HG03378 (cell line): ENCODE measurements at regions not wholly inside any gene's neighbourhood (a gene's known extent, or its start where the extent isn't known, plus 50 kb on each side); places are given as distances from the start of the nearest gene placed in this dataset.

Experiments used
- ATAC-seq: cut with Tn5 transposase; IDR thresholded peaks from one replicate; pipeline ENCODE4 v1.9.1; 2021; ENCODE audit warnings: mild to moderate bottlenecking, moderate library complexity; ENCODE audit not compliant: unreplicated experiment

DNA sequence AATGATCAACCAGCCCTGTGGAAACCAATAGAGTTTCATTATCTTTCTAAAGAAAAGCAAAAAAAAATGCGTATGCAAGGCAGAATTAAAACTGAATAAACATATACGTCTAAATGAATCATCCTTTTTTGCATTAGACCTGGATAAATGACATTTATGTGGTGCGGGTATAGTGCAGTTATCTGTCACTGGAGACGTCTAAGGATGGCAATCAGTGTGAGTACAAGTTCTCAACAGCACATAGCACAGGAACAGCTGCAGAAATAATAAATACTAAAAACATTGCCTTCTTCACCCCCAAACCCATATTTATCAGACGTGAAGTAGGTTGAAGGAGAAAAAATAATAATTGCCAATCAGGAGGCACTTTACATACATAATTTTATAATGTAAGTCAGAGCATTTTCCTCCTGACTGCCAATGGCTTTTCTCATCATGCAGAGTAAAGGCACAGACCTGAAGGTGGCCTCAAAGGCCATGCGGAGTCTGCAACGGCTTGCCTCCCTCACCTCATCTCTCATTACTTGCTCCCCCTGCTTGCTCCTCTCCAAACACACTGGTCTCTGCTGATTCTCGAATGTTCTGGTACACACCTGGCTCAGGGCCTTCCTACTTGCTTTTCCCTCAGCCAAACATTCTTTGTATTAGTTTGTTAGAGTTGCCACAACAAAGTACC, 574.7 kb upstream of the PLXNA2 start:
- ATAC-seq, result no peak

DNA sequence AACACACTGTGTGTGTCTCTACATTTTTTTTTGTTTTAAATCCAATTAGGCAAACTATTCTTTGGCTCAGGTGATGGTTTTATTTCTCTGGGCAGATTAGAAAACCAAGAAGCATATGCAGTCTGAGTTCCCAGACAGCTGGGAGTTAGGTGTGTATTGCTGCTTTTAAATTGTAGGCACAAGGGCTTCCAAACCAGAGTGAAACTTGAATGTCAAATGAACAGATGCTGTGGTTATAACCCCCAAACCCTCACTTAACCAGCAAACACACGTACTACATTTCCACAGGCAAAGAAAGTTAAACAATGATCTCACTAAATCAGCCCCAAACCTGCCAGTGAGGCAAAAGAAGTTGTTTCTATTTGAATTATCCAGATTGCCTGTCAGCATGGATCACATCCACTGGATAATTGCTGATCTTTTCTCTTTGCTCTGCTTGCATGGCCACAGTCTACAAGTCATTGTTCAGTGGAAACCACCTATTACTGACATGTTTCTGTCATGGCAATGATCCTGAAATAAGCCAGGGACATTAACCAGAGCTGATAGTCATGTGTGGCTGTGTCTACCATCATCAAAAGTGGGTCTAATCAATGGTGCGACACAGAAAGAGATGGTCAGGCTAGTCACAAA, 576.5 kb upstream of the PLXNA2 start:
- ATAC-seq, result no peak

DNA sequence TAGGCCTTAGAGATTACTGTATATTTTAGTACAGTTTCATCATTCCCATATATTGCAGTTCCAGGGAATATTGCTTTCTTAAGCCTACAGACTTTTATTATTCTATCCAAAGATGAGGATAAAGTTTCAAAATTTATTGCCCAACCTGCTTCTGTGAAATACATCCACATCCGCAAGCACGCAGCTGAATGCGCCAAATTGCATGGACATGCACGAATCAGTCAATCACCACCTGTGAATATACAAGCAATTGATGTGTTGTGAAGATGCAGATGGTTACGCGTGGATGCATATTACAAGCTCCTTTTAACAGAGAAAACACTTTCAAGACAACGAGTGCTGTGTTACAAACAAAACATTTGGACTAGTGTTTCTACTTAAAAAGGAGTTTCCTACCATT, 577.8 kb upstream of the PLXNA2 start:
- no peak for ATAC-seq

DNA sequence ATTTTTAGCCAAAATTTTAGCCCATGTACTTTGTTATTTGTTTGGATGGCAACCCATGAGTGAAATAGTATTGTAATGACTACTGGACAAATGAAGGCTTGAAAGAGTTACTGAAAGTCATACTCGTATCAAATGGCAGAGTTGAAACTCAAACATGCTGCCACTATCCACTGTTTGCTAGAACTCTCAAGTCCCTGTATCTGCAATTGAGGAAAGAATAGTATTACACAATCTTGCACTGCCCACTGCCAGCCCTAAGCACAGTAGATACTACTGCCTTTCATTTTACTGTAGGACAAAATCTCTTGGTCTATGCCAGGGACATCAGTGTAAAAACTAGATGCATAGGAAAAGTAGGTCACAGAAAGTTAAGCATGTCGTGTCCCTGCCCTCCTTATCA, 581.1 kb upstream of the PLXNA2 start:
- ATAC-seq, result no peak

DNA sequence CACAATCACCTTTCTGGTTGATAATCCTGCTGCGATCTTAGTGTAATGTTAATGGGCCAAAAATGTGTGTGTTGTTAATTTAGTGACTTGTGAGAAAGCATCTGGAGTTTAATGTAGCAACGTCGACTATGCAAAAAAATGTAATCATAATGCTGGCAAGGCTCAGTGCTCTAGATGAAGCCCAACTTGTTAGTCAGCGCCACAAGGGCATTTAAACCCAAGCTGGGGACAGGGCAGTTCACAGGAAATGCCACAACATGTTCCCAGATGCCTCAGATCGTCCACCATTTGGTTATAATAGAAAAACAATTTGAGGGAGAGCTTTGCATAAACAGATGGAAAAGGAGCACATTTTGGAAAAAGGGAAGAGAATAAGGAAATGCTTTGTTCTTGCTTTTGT, 585.4 kb upstream of the PLXNA2 start:
- no peak for ATAC-seq

DNA sequence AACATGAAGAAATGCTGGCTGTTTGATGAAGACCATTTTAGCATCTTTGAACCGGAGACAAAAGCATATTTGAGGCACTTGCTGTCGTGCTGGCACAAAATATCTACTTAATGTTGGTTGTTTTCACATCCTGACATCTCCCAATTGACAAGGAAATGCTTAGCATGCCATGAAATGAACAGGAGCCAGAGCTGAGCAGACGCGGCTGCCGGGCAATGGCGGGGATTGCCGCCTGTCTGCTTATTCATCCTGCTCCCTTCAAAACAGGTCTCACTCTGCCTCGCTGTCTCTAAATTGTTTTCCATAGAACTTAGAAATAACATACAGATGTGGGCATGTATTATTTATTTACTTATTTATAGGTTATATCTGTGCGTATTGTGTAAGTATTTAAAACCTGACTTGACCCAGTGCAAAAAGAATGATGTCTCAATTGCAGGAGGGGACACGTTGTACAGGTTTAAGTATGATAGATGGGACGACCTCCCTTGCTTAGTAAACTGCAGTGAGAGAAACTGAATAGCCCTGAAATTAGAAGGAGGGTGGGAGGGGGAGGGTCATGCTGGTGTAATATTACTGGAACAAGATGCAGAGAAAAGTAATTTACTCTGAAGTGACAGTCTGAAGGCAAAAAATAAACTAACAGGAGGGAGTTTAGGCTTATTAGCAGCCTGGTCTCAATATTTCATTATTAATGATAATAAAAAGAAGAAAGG, 590.4 kb upstream of the PLXNA2 start:
- ATAC-seq, result no peak

DNA sequence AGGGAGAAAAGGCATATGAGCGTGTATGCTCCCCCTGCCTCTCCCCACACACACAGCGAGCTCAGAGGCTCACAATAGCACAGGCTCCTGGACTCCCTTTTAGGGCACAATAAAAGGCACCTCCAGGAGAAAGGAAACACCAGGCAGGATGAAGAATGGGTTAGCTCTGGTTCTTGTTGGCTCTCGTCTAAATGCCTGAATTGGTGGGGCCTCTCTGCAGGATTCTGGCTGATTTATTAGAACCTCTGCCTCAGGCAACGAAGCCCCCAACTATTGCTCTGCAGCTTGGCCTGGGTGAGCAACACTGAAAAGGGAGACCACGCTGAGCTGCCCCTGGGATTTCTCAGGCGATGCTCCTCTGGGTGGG, 590.9 kb upstream of the PLXNA2 start:
- ATAC-seq, result no peak

DNA sequence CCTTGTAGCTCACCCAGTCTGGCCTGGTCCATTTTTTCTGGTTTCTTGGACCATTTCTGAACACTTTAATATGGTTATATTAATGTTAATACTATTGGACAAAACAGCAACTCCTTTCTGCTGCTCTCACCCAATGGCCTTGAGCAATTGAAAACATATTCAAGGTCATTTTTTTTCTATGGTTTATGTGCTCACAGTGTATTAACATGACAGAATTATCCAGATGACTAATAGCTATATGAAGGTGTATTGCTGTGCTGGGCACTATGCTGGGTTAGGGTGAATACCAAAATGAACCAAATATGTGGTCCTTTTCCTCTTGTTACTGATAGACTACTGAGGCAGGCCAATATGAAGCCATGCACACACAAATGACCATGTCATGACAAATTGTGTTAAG, 591.6 kb upstream of the PLXNA2 start:
- ATAC-seq, result no peak

DNA sequence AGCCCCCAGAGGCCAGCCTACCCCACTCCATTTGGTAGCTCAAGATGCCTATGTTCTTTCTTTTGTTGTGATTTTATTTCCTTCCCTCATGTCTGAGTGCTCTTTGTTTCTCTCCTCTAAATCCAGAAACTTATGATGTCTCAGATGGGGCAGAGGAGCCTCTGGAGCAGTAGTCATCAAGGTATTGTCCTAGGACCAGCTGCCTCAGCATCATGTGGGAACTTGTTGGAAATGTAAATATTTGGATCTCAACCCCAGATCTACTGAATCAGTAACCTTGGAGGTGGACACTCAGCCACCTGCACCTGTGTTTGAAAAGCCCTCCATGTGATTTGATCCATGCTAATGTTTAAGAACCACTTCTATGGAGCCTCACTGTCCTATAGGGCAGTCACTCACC, 593.1 kb upstream of the PLXNA2 start:
- ATAC-seq, result no peak

DNA sequence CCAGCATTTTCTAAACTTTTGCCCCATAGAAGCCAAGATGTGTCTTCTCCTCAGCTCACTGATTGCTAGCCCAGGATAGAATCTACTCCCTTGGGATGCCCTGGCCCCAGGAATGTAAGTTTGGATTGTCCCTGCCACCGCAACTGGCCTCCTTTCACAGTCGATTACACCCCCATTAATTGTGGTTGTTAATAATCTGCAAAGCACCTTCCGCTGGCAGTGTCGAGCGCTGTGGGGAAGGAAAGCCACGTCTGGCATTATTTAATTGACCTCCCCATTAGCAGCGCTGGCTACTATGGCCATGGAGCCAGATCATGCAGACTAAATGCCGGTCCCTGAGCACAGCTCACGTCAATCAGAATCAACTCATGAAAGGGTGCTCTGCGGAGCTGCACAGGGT, 597.3 kb upstream of the PLXNA2 start:
- ATAC-seq, result no peak

DNA sequence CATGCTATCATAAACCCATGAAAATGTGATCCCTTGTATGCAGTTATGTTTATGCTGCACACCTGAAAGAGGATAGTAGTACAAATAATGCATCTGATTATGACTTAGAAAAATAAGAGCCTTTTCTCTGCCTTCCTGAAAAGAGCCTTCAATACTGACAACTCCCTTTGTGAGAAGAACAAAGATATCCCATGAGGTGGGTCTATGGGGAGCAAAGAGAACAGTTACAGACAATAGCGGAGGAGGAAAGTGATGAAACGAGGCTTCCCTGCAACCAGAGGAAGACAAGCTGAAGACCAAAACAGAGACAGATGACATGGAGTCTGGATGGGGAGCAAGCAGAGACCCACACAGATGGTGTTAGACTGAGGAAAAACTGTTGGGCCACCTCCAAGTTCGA, 598.3 kb upstream of the PLXNA2 start:
- ATAC-seq, result no peak

DNA sequence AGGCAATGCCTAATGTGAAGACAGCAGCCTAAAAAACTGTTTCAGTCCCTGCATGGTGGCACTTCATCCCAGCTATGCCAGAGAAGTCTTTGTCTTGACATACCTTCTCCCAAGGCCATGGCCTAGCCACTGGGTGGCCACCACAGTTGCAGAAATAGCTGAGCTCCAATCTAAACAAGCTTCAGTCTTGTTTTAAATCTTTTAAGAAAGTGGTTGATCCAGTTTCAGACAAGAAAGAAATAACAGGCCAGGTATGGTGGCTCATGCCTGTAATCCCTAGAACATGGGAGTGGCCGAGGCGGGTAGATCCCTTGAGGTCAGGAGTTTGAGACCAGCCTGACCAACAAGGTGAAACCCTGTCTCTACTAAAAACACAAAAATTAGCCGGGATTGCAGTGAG, 600.0 kb upstream of the PLXNA2 start:
- no peak for ATAC-seq

DNA sequence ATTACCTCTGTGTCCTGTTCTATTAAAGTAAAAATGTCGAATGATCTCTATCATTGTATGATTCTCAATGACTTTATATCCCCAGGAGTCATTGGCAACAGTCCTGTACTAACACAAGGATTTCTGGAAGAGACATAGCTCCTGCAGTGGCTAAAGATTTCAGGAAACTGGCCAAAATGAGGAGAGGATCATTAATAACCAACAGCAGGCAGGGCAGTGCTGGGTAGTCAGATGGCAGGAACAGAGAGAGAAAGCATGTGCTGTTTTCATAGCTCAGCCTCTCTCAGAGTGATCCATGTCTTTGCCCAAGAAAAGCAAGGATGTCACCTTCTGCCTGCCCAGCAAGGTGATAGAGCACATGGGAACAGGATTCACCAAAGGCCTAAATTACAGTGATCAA, 604.7 kb upstream of the PLXNA2 start:
- ATAC-seq, result no peak

DNA sequence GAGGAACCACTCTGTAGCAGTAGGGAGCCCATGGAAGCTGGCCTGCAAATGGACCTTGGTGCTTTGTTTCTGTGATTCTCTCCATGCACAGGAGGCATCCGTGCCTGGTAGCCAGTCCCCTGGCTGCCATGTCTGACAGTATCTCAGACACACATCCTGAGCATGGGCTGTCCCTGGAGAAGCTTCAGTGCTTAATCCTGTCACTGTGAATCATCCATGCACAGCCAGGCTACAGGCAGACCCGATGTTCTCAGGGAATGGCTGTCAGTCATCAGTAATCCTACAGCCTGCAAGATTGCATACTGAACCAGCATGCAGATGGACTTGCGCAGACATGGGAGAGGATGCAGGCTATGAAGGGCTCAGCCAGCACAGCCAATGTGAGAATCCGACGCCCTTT, 606.3 kb upstream of the PLXNA2 start:
- ATAC-seq, result no peak

DNA sequence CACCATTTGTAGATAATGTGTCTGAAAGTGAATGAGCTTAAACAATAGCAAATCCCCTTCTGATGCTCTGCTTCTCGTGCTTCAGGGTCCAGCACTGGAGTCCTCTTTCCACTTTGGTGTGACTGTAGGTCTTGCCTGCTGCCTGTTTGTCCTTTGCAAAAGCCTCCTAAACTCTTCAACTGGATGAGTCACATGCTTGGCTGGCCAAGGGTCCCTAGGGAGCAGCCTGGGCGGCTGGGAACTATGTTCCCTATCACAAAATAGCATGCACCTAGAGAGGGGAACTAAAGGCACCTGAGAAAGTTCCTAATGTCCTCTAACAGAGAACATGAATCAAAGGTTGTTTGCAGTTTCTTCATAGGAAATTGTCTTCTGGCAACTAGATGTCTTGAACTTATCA, 607.2 kb upstream of the PLXNA2 start:
- no peak for ATAC-seq

DNA sequence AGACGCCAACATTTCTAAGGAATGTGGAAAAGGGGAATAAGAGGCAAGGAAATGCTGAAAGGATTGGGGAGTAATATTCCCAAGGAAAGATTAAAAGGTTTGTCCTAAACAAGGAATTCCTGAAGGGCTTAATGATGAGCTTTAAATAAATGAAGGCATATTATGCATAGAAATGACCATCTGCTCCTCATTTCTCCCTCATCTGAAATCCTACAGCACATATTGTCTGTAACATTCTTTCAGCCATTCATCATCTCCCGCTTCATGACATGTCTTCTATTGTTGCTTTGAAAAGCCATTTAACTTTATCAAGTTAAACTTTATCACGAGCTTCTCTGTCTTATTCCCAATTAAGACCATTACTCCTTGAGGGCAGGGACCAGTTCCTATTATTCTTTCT, 608.7 kb upstream of the PLXNA2 start:
- no peak for ATAC-seq

DNA sequence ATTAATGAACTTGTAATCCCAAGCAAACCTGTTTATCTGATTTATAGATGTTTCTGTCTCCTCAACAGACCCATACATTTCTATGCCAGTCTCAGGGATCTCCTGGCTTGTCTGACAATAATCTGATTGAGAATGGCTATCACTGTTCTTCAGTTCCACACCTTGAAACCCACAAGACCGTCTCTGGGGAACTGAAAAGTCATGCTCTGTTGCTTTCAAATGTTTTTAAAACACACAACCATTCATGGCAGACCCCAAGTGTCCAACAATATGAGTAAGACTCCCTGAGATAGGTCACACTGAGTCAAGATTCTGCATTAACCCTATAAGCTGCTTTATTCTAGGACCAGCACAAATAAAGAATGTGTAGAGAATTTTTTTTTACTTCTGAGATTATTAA, 611.2 kb upstream of the PLXNA2 start:
- peak; percentile 91 for ATAC-seq

DNA sequence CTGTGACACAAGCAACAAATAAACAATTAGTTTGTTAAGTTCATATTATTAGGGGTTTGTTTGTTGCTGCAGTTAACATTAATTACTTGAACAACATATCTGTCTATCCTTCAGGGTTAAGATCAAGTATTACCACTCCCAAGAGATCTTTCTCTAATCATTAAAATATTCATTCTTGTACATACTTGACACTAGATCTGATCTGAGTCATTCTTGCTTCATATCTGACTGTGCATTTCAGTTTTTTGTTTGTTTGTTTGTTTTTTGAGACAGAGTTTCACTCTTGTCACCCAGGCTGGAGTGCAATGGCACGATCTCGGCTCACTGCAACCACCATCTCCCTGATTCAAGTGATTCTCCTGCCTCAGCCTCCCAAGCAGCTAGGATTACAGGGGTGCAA, 613.3 kb upstream of the PLXNA2 start:
- no peak for ATAC-seq

DNA sequence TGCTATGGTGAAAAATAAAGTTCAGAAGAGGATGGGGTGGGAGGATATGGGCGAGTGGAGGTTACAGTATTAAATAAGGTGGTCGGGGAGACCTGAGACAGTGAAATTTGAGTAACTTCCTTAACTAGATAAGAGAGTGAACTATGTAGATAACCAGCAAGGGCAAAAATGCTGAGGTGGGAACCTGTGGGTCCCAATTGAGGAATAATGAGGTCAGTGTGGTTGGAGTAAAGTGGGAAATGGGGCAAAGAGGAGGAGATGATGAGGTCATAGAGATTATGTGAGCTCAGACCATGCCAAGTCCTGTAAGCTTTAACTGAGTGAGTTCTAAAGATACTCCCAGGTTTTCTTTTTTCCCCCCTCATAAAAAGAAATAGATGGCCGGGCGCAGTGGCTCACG, 614.6 kb upstream of the PLXNA2 start:
- no peak for ATAC-seq

DNA sequence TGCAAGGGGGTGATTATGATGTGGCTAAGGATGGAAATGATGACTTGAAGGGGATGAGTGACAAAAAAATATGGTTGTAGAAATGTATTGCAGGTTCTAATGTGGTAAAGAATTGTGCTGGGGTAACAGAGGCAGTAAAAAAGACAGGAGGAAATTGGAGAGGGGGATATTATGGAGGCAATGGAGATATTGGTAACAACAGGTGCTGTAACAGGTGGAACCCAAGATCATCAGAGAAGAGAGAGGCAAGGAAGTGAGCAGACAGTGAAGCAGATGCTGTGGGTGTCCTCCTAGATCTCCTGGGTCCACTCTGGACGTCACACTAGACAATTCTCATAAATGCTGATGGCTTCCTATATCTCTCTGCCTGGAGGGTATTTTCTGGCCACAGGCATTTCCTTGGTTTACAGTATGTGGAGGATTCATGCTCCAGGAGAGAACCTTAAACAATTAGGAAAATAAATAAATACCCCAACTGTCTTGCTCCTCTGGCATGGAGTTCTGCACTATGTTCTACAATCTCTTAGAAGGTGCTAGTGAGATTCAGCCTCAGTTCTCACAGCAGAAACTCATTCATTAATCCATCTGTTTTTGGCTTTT, 620.3 kb upstream of the PLXNA2 start:
- no peak for ATAC-seq

DNA sequence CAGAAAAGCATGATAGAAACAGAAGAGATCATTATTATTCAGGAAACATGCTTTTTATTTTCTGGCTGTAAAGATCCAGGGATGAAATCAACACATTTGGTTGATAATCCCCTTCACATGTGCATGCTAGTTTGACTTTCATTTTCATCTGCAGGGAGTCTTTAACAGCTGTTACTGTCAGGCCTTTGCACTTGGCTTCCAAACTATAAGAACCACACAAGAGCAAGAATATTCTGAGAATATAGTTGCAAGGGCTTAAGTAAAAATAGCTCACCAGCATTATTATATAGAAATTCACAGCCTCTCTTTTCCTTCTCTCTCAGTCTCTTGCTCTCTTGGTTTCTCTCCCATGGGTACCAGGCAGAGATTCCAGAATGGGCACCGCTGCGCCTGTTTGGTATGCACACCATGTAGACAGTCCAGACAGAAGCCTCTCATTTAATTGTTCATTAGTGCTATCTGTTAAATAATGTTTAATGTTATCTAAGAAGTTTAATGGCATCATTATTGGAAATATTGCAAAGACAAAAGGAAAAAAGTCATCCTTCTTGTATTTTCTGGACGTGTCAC, 622.3 kb upstream of the PLXNA2 start:
- no peak for ATAC-seq

DNA sequence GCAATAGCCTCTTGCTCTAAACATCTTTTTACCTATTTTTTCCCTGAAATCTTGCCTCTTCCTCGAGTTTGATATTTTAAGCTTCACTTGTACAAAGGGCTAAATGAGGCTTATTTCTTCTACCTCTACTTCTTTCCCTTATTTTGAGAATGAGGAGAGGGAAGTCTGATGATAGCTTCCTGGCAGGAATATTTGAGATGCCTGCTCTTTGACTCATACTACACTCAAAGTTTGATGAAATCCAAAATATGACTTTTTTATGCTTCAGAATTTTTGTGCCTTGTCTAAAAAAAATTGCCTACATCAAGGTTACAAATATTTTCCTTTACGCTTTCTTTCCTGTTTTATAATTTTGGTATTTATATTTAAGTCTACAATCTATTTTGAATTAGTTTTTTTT, 624.4 kb upstream of the PLXNA2 start:
- ATAC-seq, result no peak
